AG04450 (cell line): ENCODE measurements at regions not wholly inside any gene's neighbourhood (a gene's known extent, or its start where the extent isn't known, plus 50 kb on each side); places are given as distances from the start of the nearest gene placed in this dataset.

Experiments
- CTCF ChIA-PET: fragments of 300-600, 350-600 bp; formaldehyde crosslinking; extraction: SDS; loops from one replicate; lab custom pipeline; 2022; ENCODE audit warnings: antibody characterized with exemption, inconsistent platforms; lab: Charles Lee
- POLR2A ChIA-PET: fragments of 350-600 bp; formaldehyde crosslinking; extraction: SDS; loops from one replicate; lab custom pipeline; 2021; ENCODE audit warnings: antibody characterized with exemption, inconsistent platforms; lab: Yijun Ruan, JAX
- DNase-seq: peaks from one replicate; pipeline ENCODE4 v3.0.0-alpha.2; 2011; ENCODE audit warnings: low read depth, low spot score
- H3K27ac ChIP-seq: one replicate; pipeline ENCODE4 v1.5.1; 2012; ENCODE audit warnings: low read depth, low read length, control low read depth
- H3K27me3 ChIP-seq: one replicate; pipeline ENCODE4 v1.6.0; 2012; ENCODE audit warnings: low read length; ENCODE audit not compliant: control insufficient read depth, insufficient read depth
- H3K4me3 ChIP-seq: 2 replicates; pipeline ENCODE4 v1.5.1; 2011; ENCODE audit warnings: mild to moderate bottlenecking, low read depth, low read length, control low read depth
- H3K9me3 ChIP-seq: 2 replicates; pipeline ENCODE4 v1.5.1; 2012; ENCODE audit warnings: low read length; ENCODE audit not compliant: control insufficient read depth, insufficient read depth
- TF ChIP-seq, protein P1 (sequence below): IDR thresholded peaks from 2 replicates; pipeline ENCODE4 v1.5.1; 2011; ENCODE audit warnings: low read depth, low read length, control low read depth, inconsistent platforms

- TF ChIP-seq, protein P1, sequence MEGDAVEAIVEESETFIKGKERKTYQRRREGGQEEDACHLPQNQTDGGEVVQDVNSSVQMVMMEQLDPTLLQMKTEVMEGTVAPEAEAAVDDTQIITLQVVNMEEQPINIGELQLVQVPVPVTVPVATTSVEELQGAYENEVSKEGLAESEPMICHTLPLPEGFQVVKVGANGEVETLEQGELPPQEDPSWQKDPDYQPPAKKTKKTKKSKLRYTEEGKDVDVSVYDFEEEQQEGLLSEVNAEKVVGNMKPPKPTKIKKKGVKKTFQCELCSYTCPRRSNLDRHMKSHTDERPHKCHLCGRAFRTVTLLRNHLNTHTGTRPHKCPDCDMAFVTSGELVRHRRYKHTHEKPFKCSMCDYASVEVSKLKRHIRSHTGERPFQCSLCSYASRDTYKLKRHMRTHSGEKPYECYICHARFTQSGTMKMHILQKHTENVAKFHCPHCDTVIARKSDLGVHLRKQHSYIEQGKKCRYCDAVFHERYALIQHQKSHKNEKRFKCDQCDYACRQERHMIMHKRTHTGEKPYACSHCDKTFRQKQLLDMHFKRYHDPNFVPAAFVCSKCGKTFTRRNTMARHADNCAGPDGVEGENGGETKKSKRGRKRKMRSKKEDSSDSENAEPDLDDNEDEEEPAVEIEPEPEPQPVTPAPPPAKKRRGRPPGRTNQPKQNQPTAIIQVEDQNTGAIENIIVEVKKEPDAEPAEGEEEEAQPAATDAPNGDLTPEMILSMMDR: no peak
- ChIA-PET CTCF (no interaction called here), POLR2A (no interaction called here)
- Histone ChIP-seq H3K9me3 (no peaks in the 10 kb centered on the region), H3K27ac (no peak overlapping the region), H3K4me3 (no peak overlapping the region), H3K27me3 (peaks cover 28% of the 10 kb centered on the region)
- no peak for DNase-seq
Measured at GRCh38 chr20:48336597-48336996, 491.2 kb downstream of the PREX1 start.

- Histone ChIP-seq H3K27me3 (peaks cover 21% of the 10 kb centered on the region), H3K4me3 (no peak overlapping the region), H3K27ac (no peak overlapping the region), H3K9me3 (no peaks in the 10 kb centered on the region)
- DNase-seq: no peak
- ChIA-PET CTCF (no interaction called here), POLR2A (interaction anchor here (0.7 kb wide), 1 partner anchor 617 kb away, joined by 3 read pairs; no protein-coding TSS in a partner anchor)
- TF ChIP-seq, protein P1: no peak
Measured at GRCh38 chr20:48335308-48336050, 492.3 kb downstream of the PREX1 start.

GRCh38 chr20:48333707-48334106 lies 494.1 kb downstream of the PREX1 start:
- Histone ChIP-seq H3K27me3 (peaks cover 9% of the 10 kb centered on the region), H3K4me3 (no peak overlapping the region), H3K9me3 (no peaks in the 10 kb centered on the region), H3K27ac (no peak overlapping the region)
- CTCF ChIA-PET: no interaction called here
- POLR2A ChIA-PET: no interaction called here
- TF ChIP-seq, protein P1: no peak
- DNase-seq: no peak

- peaks cover 15% of the 10 kb centered on the region for H3K27me3 ChIP-seq
- DNase-seq: no peak
- H3K27ac ChIP-seq: no peak overlapping the region
- ChIA-PET CTCF (interaction anchor here (1.2 kb wide), 1 partner anchor 668 kb away, joined by 3 read pairs; no protein-coding TSS in a partner anchor), POLR2A (no interaction called here)
- no peak overlapping the region for H3K4me3 ChIP-seq
- no peaks in the 10 kb centered on the region for H3K9me3 ChIP-seq
- TF ChIP-seq, protein P1: no peak
Measured at GRCh38 chr20:48332555-48332954, 495.2 kb downstream of the PREX1 start.

DNA sequence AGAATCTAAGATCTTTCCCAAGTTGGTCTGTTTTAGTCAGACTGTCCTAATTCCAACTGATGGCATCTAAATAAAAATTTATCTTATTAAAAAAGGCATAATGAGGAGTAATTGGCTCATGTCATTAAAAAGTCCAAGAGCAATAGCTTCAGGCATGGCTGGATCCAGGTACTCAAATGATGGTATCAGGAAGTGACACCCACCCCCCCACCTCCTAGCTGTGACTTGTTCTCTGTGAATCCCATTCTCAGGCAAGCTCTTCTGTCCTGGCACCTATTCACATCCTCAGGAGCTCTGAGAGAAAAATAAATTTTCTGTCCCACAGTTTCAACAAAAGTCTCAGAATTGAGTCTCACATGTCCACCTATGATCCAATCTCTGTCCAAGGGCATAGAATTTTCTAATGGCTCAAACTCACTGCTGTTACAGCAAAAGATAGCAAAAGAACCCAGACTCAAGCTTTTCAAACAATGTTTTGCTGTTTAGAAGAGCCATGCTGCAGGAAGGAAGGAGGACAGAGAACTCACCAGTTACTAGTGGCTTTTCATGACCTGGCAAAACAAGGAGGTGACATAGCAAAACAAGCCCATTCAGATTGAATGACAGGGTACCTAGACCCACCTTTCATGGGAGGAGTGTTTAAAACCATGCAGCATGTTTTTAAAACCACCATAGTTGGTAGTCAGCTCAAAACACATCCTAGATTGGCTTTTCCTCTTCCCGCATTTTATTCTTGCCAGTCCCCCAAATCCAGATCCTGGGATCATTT lies 496.1 kb downstream of the PREX1 start:
- no peak for DNase-seq
- POLR2A ChIA-PET: no interaction called here

More for the DNA sequence above, 496.1 kb downstream of the PREX1 start:
- Histone ChIP-seq H3K4me3 (no peak overlapping the region), H3K9me3 (no peaks in the 10 kb centered on the region), H3K27ac (no peak overlapping the region), H3K27me3 (peaks cover 21% of the 10 kb centered on the region)
- TF ChIP-seq, protein P1: no peak
- CTCF ChIA-PET: interaction anchor here (1.2 kb wide), 1 partner anchor 668 kb away, joined by 3 read pairs; no protein-coding TSS in a partner anchor
